Activated T-cell treated with anti-CD3 and anti-CD28 coated beads, Interleukin-2, amount 50 U/mL, for 4 hours (primary cell): ENCODE measurements at regions not wholly inside any gene's neighbourhood (a gene's known extent, or its start where the extent isn't known, plus 50 kb on each side); places are given as distances from the start of the nearest gene placed in this dataset.

ENCODE experiments used
- ATAC-seq, 2 donors: fragments of 200-7000 bp; cut with Tn5 transposase; one replicate each; pipeline ENCODE4 v1.10.0; 2021
- DNase-seq: peaks from one replicate; pipeline ENCODE4 v3.0.0-alpha.2; 2020
- H3K27me3 Mint-ChIP-seq: one replicate; pipeline ENCODE4 v1.8.0; 2021; ENCODE audit warnings: low read depth, mixed read lengths
- H3K36me3 Mint-ChIP-seq: one replicate; pipeline ENCODE4 v1.8.0; 2022; ENCODE audit warnings: mixed read lengths; ENCODE audit not compliant: insufficient read depth
- H3K4me1 Mint-ChIP-seq: one replicate; pipeline ENCODE4 v1.8.0; 2021; ENCODE audit warnings: low read depth, mixed read lengths
- H3K4me3 Mint-ChIP-seq: one replicate; pipeline ENCODE4 v1.8.0; 2021; ENCODE audit warnings: mild to moderate bottlenecking, moderate library complexity, mixed read lengths
- H3K9me3 Mint-ChIP-seq: one replicate; pipeline ENCODE4 v1.8.0; 2021; ENCODE audit warnings: mixed read lengths

- DNase-seq (no peak), ATAC-seq (no peak)
- H3K36me3 Mint-ChIP-seq = no peaks in the 10 kb centered on the region
- H3K4me1 Mint-ChIP-seq = no peaks in the 10 kb centered on the region
- peaks cover 26% of the 10 kb centered on the region for H3K27me3 Mint-ChIP-seq
- H3K9me3 Mint-ChIP-seq = peaks cover 4% of the 10 kb centered on the region
- no peak overlapping the region for H3K4me3 Mint-ChIP-seq
Measured at GRCh38 chr1:67615886-67616285, 69.1 kb upstream of the GADD45A start.

GRCh38 chr1:67616394-67616985 lies 68.5 kb upstream of the GADD45A start:
- peaks cover 4% of the 10 kb centered on the region for H3K9me3 Mint-ChIP-seq
- no peaks in the 10 kb centered on the region for H3K4me1 Mint-ChIP-seq
- H3K4me3 Mint-ChIP-seq = no peak overlapping the region
- peaks cover 26% of the 10 kb centered on the region for H3K27me3 Mint-ChIP-seq
- ATAC-seq = no peak
- no peak for DNase-seq
- H3K36me3 Mint-ChIP-seq = no peaks in the 10 kb centered on the region

GRCh38 chr1:67618285-67619018 lies 66.5 kb upstream of the GADD45A start:
- ATAC-seq (no peak), DNase-seq (no peak)
- H3K36me3 Mint-ChIP-seq = no peaks in the 10 kb centered on the region
- H3K27me3 Mint-ChIP-seq = peaks cover 21% of the 10 kb centered on the region
- peaks cover 4% of the 10 kb centered on the region for H3K9me3 Mint-ChIP-seq
- H3K4me1 Mint-ChIP-seq = no peaks in the 10 kb centered on the region
- no peak overlapping the region for H3K4me3 Mint-ChIP-seq

- H3K4me1 Mint-ChIP-seq = no peaks in the 10 kb centered on the region
- peaks cover 21% of the 10 kb centered on the region for H3K27me3 Mint-ChIP-seq
- ATAC-seq = no peak
- peaks cover 4% of the 10 kb centered on the region for H3K9me3 Mint-ChIP-seq
- no peak for DNase-seq
- no peak overlapping the region for H3K4me3 Mint-ChIP-seq
- H3K36me3 Mint-ChIP-seq = no peaks in the 10 kb centered on the region
Measured at GRCh38 chr1:67619080-67619479, 65.9 kb upstream of the GADD45A start.

DNA sequence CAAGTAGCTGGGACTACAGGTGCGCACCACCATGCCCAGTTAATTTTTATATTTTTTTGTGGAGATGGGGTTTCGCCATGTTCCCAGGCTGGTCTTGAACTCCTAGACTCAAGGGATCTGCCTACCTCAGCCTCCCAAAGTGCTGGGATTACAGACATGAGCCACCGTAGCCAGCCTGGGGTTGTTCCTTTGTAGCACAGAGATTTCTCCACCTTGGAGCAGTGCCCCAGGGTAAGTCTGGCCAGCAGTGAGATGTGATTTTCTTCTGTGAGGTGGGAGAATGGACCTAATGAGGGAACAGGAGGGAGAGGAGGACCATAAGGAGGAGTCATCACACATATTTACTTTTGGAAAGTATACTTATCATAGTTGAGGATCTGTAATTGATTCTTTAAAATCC lies 61.1 kb upstream of the GADD45A start:
- no peak for ATAC-seq
- H3K36me3 Mint-ChIP-seq = no peaks in the 10 kb centered on the region
- H3K4me1 Mint-ChIP-seq = no peaks in the 10 kb centered on the region
- H3K27me3 Mint-ChIP-seq = peaks cover 2% of the 10 kb centered on the region
- H3K4me3 Mint-ChIP-seq = no peak overlapping the region
- no peak for DNase-seq
- H3K9me3 Mint-ChIP-seq = no peaks in the 10 kb centered on the region

DNA sequence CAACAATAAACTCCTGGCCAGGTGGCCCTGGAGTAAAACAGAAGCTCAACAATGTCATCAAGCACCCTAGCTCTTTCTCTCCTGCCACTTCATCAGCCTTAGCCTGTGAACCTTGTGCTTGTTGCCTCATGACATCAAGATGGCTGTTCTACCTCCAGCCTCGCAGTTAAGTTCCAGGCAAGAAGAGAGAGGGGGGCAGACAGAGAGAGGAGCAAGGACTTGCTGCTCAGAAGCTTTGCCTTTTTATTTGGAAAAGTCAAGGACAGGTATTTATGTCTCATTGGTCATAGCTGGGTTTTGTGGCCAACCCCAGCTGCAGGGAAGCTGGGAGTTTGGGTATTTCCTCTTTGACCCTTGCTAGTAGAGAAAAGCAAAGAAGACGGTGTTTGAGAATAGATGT lies 60.3 kb upstream of the GADD45A start:
- peaks cover 2% of the 10 kb centered on the region for H3K27me3 Mint-ChIP-seq
- no peaks in the 10 kb centered on the region for H3K9me3 Mint-ChIP-seq
- no peaks in the 10 kb centered on the region for H3K36me3 Mint-ChIP-seq
- no peak overlapping the region for H3K4me3 Mint-ChIP-seq
- DNase-seq = no peak
- no peaks in the 10 kb centered on the region for H3K4me1 Mint-ChIP-seq
- ATAC-seq = no peak

- H3K27me3 Mint-ChIP-seq = peaks cover 2% of the 10 kb centered on the region
- no peak overlapping the region for H3K4me3 Mint-ChIP-seq
- H3K36me3 Mint-ChIP-seq = no peaks in the 10 kb centered on the region
- ATAC-seq (no peak), DNase-seq (no peak)
- no peaks in the 10 kb centered on the region for H3K4me1 Mint-ChIP-seq
- H3K9me3 Mint-ChIP-seq = no peaks in the 10 kb centered on the region
Measured at GRCh38 chr1:67626090-67626860, 58.7 kb upstream of the GADD45A start.

DNA sequence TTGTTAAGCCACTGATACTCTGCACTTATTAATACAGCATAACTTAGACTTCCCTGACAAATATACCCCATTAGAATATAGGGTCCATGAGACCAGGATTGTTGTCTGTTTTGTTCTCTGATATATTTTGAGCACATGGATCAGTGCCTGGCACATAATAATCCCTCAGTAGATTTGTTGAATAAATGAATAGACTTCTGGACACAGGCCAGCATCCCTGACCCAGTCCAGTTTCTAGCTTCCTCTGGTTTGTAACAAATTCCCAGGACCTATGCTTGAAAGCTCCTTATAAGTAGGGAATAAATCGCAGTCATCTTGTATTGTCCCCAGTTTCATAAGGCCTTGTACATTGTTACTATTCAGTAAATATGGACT lies 58.2 kb upstream of the GADD45A start:
- H3K4me1 Mint-ChIP-seq = no peaks in the 10 kb centered on the region
- no peak for ATAC-seq
- H3K4me3 Mint-ChIP-seq = no peak overlapping the region
- peaks cover 2% of the 10 kb centered on the region for H3K27me3 Mint-ChIP-seq
- DNase-seq = no peak
- no peaks in the 10 kb centered on the region for H3K36me3 Mint-ChIP-seq
- H3K9me3 Mint-ChIP-seq = no peaks in the 10 kb centered on the region

GRCh38 chr1:67627336-67627735 lies 57.7 kb upstream of the GADD45A start:
- H3K9me3 Mint-ChIP-seq = no peaks in the 10 kb centered on the region

DNA sequence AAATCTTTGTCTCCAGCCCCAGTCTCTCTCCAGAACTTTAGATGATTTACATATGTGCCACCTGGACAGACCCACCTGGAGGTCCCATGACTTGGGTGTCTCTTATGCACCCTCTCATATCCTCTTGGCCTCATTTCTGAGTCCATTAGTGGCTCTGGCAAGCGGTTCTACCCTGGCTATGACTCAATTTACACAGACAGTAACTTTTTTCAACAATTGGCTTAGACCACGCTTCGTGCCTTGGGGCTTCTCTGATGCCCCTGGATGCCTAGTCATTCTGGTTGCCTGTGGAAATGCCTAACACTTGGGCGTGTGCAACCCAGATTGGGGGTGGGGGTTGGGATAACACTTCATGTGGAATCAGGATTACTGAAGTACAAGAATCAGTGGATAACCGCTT lies 57.1 kb upstream of the GADD45A start:
- H3K4me1 Mint-ChIP-seq = no peaks in the 10 kb centered on the region
- no peaks in the 10 kb centered on the region for H3K9me3 Mint-ChIP-seq
- ATAC-seq = no peak
- H3K4me3 Mint-ChIP-seq = no peak overlapping the region
- no peaks in the 10 kb centered on the region for H3K36me3 Mint-ChIP-seq
- no peak for DNase-seq
- H3K27me3 Mint-ChIP-seq = peaks cover 2% of the 10 kb centered on the region

More at GRCh38 chr1:67627336-67627735, 57.7 kb upstream of the GADD45A start:
- H3K4me1 Mint-ChIP-seq = no peaks in the 10 kb centered on the region
- peaks cover 2% of the 10 kb centered on the region for H3K27me3 Mint-ChIP-seq
- no peaks in the 10 kb centered on the region for H3K36me3 Mint-ChIP-seq
- DNase-seq (no peak), ATAC-seq (no peak)
- no peak overlapping the region for H3K4me3 Mint-ChIP-seq

DNA sequence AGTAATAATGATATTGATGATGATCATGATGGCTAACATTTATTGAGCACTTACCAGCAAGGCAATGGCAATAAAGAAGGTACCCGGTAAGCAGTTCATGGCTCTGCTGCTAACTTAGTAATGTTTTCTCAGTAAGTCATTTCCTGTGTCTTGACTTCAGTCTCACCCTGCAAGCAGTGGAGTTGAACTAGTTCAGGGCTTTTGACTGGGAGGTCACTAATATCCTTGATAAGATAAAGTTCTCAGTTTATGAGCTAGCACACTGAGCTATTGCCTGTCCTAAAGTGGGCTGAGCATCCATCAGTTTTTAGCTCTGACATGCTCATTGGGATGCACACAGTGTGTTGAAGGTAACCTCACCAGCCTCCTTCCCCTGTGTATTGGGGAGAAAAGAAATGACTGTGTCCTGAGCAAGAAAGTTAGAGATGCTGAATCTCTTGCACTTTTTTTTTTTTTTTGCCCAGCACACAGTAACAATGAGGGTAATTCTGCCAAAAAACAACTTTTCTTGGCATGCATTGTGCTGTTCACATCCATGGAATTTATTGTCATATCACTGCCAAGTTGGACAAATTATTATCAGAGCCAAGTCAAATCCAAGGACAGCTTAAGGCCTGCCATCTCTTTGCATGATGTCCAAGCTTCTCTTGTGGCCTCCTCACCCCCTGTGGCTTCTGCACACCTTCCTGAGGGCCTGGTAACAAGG lies 55.5 kb upstream of the GADD45A start:
- no peak for DNase-seq
- ATAC-seq = no peak
- Mint-ChIP-seq H3K9me3 (no peaks in the 10 kb centered on the region), H3K36me3 (no peaks in the 10 kb centered on the region), H3K4me3 (no peak overlapping the region), H3K4me1 (peaks cover under 1% of the 10 kb centered on the region), H3K27me3 (peaks cover 2% of the 10 kb centered on the region)

GRCh38 chr1:67630438-67631045 lies 54.5 kb upstream of the GADD45A start:
- DNase-seq = no peak
- Mint-ChIP-seq H3K36me3 (no peaks in the 10 kb centered on the region), H3K4me1 (peaks cover 11% of the 10 kb centered on the region), H3K9me3 (no peaks in the 10 kb centered on the region), H3K27me3 (peaks cover 2% of the 10 kb centered on the region), H3K4me3 (no peak overlapping the region)
- ATAC-seq = no peak

DNA sequence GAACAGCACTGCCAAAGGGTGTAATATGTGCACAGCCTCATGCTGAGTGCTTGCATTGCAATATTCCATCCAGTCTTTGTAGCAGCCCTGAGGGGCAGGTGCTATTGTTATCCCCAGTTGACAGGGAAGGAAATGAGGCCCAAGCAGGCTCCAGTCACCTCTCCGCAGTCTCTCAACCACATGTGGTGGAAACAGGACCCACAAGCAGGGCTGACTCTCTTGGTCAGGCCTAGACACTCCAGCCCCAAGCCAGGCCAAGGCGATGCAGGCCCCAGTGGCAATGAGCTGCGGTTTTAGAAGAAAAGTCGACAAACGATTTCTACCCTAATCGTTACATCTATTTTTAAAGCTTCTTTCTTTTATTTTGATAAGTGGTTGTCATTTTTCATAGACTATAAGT lies 52.6 kb upstream of the GADD45A start:
- Mint-ChIP-seq H3K36me3 (no peaks in the 10 kb centered on the region), H3K9me3 (no peaks in the 10 kb centered on the region), H3K27me3 (peaks cover under 1% of the 10 kb centered on the region), H3K4me3 (no peak overlapping the region), H3K4me1 (peaks cover 16% of the 10 kb centered on the region)
- ATAC-seq = no peak
- no peak for DNase-seq
